ENCODE measurements at regions not wholly inside any gene's neighbourhood (a gene's known extent, or its start where the extent isn't known, plus 50 kb on each side); places are given as distances from the start of the nearest gene placed in this dataset.

DNA sequence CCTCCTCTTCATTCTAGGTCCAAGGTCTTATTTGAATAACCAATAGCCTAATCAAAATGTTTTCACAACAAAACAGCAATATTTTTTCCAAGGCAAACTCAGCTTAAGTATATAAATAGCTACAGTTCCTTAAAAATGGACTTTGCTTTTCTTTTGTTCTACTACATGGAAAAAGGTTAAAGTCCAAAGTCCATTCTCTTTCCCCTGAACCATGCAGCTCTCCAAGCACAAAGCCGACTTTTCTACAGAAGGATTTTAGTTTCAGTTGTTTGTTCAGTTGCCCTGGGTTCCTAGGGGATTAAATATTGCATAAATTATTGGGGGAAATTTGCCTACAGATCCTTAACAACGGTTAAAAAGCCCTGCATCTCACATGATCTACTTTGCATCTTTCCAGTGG is 677.0 kb upstream of the KLF4 start:
- DNase-seq (ENCODE audit: low read depth in 2 of 3, low spot score in 1 of 3) = no peak

DNA sequence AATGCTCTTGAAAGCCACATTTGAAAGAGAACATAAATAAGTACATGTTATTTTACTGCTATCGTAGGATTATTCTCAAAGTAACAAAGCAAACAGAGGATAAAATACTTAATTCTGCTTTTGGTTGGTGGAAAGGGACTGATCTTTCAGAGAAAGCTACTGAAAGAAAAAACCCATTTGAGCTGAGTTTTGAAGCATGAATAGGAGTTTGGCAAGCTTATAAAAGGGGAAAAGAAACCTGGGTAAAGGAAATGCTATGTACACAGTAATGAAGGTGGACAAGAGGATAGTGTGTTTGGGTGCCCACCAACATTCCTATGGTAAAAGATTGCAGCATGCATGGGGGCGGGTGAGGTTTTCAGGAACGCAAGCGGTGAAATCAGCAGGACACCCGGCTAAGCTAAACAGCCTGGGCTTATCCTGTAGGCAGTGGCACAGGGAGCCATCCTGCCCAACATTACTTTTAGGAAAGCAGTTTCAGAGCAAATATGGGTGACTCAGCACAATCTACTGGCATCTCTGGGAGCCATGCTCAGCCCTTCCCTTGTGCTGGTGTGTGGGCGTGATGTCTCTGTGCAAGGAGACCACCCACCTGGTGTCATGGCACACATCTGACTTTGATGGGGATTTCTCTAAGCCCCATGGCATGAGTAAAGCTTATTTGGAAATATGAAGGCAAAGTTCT is 673.9 kb upstream of the KLF4 start:
- no peak for DNase-seq (ENCODE audit: low read depth in 2 of 3, low spot score in 1 of 3)

DNA sequence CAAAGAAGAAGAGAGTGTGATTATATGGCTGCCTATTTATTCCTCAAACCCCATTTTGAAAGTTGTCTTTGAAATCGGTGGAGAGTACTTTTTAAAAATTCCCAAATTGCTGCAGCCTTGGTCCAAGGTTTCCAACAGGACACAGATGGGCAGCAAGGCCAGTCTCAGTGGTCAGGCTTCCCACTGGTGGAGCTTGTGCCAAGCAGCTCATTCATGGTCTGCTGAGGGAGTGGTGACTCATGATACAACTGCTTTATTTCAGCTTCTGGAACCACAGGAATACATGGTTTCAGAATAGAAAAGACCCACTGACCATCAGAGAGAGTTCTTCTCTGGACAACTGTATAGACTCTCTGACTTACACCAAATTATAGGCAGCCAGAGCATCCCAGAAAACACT is 673.1 kb upstream of the KLF4 start:
- DNase-seq (ENCODE audit: low read depth in 2 of 3, low spot score in 1 of 3) = no peak

DNA sequence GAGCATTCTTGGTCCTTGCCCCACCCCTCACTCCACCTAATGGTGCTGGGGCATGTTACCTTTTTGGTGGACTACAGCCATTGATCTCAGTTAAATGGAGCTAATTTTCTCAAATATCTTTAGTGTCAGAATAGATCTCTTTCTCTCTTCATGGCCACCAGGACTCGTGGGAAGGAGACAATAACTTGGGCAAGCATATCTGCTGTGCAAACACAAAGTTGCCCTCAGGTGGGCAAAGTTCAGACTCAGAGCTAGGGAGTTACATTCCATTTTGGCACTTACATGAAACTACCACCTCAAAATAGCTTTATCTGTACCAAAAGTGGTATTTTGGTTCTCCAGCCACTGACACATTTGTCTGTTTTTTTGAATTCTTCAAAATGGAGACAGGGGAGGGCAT is 671.9 kb upstream of the KLF4 start:
- DNase-seq (ENCODE audit: low read depth in 2 of 3, low spot score in 1 of 3) = no peak

DNA sequence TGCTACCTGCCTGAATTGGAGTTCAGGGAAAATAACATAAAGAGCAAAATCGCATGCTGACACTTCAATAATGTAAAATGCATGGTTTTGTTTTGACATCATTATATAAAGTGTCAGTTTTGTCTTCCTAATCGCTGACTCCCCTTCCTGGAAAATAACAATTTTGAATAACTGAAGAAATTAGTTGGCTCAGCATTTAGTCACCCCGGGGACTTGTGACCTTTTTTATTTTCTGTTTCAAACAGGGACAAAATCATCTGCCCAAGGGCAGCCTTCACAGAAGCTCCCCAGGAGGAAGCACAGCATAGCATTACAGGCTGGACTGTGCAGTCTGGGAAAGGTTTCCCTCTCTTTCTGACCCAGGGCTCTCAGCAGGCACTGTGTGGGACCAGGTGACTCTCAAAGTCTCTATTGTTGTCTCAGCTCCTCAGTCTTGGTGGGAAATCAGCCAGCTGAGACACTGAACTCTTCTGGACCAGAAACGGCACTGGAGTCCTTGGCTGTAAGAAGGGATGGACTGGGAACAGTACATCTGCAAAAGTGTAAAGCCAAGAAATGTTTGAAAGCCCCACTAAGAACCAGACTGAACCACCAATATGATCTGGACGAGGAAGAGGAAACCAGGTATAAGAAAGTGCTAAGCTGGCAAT is 671.3 kb upstream of the KLF4 start:
- DNase-seq (ENCODE audit: low read depth in 2 of 3, low spot score in 1 of 3) = no peak

DNA sequence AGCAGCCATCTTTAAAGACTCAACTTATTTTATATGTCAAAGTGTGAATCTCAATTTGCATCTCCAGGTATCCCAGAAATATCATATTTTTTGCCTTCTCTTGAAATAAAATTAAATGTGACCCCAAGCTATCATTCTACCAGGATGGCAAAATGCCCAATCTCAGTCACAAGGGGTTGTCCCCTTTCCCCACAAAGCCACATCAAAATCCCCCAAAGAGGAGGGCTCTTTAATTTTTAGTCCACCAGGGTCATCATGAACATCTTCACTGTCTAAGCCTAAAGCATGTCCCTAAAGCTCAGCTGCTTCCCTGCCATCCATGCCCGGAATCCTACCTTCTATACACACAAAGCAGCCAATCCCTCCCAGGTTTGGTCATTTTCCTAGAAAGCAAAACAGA is 670.5 kb upstream of the KLF4 start:
- DNase-seq (ENCODE audit: low read depth in 2 of 3, low spot score in 1 of 3) = no peak

DNA sequence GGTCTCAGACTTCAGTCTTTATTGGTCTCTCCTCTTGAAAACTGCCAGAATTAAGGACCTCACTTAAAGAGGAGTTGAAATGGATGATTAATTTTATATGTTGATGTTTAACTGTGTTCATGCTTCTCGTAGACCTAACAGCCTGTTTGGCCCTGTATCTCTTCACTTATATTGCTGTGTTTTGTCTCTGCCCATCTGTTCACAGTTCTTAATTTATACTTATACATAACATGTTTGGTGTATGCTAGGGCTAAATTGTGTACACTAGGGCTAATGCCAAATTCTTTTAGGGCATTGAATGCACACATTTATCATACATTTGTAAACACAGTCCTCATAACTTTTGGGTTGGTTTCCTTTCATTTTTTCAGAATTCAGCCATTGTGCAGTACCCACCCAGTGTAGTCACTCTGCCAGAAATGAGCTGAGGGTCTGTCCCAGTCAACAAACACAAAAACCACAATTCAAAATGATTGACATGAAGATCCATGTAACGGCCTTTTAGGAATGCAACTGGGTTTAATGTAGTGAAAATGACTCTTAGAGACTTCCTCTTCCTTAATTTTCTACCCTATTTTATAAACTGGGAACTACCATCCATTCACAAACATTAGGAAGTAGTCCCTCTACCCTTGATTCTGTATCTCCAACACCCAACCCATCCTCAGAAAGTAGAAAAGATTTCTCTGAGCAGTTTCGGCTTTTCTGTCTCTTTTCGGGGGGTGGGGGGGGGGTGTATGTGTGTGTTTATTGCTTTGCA is 668.8 kb upstream of the KLF4 start:
- no peak for DNase-seq (ENCODE audit: low read depth in 2 of 3, low spot score in 1 of 3)

DNA sequence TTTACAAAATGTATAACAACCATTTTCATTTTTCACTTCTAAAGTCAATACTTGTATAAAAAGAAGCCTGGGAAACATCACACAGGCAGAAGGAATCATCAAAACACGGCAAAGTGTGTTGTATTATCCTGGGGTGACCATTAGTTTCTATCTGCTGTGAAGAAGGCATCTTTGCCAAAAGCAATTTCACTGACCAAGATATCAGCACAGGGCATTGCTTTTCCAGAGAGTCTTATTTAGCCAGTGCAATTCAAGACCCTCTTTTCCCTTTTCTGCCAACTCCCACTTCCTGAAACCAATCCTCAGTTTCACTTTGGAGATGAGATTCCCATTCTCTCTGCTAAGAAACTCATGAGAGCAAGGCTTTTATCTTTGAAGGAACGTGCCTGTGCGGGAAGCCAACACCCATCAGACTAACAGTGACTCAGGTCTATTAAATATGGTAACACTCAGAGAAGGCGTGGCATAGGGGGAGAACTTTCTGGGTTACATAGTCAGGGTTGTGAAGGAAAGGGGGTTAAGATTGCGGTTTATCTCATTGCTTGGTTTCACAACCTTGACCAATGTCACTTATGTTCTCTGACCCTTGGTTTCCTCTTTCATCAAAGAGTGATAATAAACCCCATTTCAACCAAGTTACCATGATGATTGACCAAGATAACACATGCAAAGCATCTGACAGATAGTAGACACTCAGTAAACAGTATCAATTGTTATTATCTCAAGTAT is 666.9 kb upstream of the KLF4 start:
- no peak for DNase-seq (ENCODE audit: low read depth in 2 of 3, low spot score in 1 of 3)

DNA sequence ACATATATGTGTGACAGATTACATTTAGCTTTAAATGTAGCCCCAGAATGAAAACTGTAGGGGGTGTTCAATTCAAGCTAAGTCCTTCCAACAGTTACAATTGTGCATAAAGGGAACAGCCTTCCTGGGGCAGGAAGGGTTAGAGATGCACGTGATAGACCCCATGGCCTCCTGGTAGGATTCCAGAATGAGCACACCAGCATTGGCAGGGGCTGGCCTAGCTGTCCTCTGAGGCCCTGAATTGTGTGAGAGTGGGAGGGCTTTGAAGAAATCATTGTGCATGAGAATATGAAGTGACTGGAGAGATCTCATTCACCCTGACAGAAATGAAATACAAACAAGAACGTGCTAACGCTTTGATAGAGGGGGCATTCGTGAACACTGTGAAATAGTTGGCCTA is 663.8 kb upstream of the KLF4 start:
- DNase-seq (ENCODE audit: low read depth in 2 of 3, low spot score in 1 of 3) = no peak

DNA sequence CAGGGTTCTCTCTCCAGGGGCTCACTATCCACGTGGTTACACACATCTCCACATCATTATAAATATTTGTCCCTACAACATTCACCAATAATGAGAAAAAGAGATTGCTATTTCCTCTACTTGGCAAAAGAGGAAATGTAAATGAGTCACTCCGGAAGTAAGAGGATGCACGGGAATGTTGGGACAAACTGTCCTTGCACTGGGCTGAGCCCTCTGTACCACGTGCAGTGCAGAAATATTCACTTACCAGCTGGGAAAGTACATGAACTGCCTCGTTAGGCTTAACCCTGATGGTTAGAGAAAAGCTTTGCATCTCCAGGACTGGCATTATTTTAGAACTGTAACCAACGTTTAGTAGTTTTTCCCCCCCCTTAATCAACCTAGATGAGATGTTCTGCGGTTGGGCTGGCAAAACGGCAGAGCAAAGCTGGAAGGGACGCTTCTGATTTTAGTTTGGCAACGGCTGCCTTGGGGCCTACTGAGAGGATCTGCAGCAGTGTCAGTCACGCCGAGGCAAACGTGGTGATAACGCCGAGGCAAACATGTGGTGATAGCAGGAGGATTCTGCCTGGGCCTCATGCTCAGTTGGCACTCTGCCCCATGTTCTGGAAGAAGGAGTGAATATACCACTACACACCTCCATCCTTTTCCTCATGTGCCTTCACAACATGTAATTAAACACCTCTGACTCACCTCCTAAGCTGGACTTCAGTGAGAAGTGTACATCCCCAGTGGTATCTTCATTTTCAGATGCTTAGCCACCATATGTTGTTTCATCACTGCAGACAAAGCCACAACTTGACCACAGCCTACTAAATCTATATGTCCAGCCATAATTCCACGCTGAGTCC is 661.4 kb upstream of the KLF4 start:
- DNase-seq (ENCODE audit: low read depth in 2 of 3, low spot score in 1 of 3) = no peak

DNA sequence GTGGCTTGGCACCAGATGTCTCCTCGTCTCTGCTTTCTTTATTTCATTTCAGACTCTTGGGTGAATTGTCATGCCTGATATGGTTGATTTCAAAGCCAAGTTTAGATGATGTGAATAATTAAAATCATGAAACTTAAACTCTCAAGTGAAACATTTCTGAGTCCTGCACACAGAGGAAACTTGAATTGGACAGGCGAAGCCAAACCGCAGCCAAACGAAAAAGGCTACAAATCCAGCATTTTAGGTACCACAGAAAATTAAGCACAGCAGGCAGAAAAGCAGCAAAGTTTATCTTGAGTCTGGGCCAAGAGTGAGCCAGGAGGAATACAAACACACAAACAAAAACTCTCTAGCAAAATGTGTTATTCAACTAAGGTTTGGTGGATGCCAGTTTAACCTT is 659.8 kb upstream of the KLF4 start:
- DNase-seq (ENCODE audit: low read depth in 2 of 3, low spot score in 1 of 3) = no peak

DNA sequence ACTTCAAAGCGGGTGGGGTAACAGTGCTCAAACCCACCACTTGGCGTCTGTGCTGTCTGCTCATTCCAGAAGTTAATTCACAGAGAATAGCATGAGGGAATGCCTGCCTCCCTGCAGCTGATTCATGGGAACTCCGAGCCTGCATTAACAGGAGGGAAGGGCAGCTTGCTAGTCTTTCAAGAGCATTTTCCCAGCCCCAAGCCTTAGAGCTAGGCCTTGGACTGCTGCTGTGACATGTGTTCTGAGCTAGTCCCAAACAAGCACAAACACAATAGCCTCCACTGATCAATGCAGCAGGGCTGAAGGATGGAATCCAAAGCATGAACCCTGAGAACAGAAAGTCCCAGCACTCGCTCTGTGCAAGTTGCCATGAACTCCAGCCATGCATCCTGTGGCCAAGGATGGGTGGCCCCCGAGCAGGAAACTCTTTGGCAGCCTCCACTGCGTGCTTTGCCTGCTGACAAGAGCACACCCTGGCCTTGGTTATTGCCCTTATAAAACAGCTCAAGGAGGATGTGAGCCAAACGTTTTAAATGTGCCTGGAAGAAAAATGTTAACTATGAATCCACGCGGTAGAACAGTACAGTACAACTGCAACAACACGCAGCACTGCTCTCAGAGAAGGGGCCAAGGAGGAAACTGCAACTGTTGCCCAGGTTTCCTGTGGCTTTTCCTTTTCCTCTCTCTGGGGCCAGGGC is 653.1 kb upstream of the KLF4 start:
- no peak for DNase-seq (ENCODE audit: low read depth in 2 of 3, low spot score in 1 of 3)

DNA sequence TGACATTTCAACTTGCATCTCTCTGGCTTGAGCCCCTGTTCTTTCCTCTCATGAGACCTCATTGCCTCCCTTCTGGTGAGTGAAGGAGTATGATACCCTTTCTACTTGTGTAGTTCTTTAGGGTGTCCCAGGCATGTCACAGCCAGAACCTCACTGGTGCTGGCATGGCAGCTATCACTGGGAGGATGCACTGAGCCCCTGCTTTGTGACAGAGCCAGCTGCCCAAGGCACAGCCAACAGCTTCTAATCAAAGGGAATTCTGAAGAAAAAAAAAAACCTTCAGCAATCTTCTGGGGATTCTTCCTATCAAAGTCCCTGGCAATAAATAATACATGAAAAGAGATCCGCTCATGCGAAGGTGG is 652.6 kb upstream of the KLF4 start:
- no peak for DNase-seq (ENCODE audit: low read depth in 2 of 3, low spot score in 1 of 3)

DNA sequence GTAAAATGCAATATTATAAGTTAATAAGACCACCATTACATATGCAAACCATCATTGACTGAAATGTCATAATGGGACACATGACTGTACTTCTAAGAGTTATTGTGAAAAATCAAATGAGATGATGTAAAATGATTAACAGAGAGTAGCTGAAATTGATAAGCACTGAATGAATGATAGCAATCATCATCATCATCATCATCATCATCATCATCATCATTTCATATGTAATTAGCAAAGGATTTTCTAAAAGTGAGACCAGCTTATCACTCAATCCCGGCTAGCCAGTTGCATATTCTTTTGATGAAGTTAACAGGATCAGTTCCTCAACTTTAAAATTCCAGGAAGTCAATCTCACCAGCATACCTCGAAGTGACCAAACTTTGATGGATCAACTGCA is 650.3 kb upstream of the KLF4 start:
- DNase-seq (ENCODE audit: low read depth in 2 of 3, low spot score in 1 of 3) = no peak

DNA sequence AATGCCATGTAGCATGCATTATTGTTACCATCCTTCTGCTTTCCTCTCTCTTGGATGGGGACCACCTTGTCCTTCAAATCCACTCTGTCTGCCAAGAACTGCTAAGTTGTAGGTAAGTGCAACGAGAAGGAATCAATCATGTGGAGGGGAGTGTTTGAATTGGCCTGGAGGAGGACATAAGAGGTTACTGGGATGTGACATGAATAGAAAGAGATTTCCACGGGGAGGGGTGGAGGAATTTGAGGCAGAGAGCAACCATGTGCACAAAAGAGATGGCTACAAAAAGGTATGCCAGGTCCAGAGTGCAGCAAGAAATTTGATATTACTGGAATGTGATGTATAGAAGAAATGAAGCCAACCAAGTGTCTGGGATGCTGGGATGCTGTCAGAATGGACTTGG is 648.9 kb upstream of the KLF4 start:
- DNase-seq (ENCODE audit: low read depth in 2 of 3, low spot score in 1 of 3) = no peak

DNA sequence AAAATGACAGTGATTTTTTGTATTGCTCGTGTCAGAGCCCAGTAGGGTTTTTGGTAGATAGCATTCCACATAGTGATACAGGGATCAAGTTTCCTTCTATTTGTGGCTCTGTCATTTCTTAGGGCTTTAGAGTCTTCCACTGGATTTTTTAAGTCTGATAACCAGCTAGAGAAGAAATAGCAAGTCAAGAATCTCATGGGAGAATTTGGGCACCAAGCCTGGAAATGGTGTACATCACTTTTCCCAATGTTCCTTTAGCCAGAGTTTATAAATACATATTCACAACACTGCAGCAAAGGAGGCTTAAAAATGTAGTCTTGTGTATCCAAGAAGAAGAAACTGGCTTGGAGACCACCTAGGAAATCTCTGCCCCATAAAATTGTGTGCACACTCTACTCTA is 647.1 kb upstream of the KLF4 start:
- DNase-seq (ENCODE audit: low read depth in 2 of 3, low spot score in 1 of 3) = no peak

DNA sequence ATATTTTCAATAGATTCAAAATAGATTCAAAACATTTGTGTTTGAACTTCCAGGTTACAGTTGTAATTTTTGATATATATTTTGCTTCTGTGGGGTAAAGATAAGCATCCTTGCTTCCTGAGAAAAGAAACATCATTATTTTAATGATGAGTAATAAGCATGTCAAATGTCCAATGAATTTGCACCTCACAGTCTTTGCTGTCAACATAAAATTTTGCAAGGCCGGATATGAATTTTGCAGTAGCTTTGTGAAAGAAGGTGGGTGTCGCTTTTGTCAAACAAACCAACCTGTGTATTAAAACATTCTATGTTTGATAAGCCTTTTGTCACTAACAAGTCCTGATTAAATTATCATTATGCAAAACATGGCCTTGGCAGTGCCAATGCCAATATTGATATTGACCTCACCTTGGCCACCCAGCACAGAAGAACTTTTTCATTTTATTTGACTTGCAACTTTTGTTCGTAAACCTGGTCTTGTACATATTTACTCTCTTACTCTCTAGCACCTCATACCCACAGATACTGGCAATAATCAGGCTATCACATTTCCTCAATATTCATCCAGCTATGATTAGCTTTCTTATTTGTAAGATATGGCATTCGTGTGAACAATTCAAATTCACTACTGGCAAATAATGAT is 645.0 kb upstream of the KLF4 start:
- DNase-seq (ENCODE audit: low read depth in 2 of 3, low spot score in 1 of 3) = no peak

DNA sequence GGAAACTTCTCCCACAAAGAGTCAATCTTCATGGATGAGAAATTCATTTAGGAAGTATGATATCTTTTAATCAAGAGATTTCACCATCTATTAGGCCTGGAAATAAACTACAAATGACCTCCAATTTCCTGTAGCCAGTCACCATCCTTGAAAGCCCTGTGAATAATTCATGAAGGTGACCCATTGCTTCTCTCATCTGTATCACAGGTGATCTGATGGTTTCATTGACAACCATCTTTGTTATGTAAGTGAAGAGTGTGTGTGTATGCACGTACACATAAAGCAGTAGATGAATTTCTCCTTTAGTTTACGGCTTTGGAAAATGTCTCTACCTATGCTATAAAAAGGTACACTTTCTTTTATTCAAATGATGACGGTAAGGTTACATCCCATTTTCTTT is 644.1 kb upstream of the KLF4 start:
- no peak for DNase-seq (ENCODE audit: low read depth in 2 of 3, low spot score in 1 of 3)

DNA sequence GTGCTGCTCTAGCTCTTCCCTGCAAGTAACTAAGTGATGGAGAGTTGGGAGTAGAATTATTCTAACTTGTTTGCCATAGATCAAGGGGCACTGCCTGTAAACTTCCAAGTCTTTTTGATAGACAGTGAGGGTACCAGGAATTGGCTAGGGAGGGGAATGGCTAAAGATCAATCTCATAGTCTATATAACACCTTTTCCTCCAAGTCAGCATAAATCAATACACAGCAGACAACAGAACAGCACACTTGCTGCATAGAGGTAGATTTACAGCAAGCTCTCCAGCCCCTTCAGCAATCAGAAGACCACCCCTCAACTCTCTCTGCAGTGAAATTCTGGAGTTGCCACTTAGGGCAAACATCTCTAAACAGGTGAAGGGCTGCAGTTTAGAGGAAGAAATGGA is 643.5 kb upstream of the KLF4 start:
- no peak for DNase-seq (ENCODE audit: low read depth in 2 of 3, low spot score in 1 of 3)

DNA sequence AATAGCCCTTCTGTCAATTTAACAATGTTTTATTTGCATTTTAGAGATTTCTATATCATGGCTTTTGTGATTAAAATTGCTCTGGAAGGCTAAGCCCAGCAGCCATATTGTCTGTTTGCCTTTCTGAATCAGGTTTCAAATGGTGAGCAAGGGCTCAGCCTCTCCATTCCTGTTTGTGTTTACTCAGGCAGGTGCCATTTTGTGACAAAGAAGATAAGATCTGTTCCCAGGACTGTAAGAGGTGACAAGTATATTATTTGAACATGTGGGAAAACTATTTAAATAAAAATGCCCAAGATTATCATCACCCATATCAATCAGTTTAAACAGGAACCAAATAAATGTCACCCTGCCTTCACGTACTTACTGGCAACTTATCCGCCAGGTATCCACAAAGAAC is 641.3 kb upstream of the KLF4 start:
- no peak for DNase-seq (ENCODE audit: low read depth in 2 of 3, low spot score in 1 of 3)

All from stimulated activated CD4-positive, alpha-beta T cell treated with anti-CD3 and anti-CD28 coated beads, Interleukin-12 subunit alpha, Interleukin-12 subunit beta, amount 100 ng/mL, for 48 hours (primary cell).